Fibroblast of the conjunctiva (primary cell): ENCODE measurements at regions not wholly inside any gene's neighbourhood (a gene's known extent, or its start where the extent isn't known, plus 50 kb on each side); places are given as distances from the start of the nearest gene placed in this dataset.
"Not testable (repeated sequence)": the region's sequence is repeated elsewhere in the genome, so short reads cannot be mapped to it uniquely, and the experiment has no call there.

ENCODE experiments used
- DNase-seq: peaks from one replicate; pipeline ENCODE4 v3.0.0-alpha.2; 2010; ENCODE audit warnings: low read depth

GRCh38 chrX:1059576-1060561 lies 152.6 kb downstream of the CRLF2 start:
- no peak for DNase-seq

GRCh38 chrX:1053600-1053999 lies 158.8 kb downstream of the CRLF2 start:
- DNase-seq = not testable (repeated sequence)

- DNase-seq = no peak
Observed at GRCh38 chrX:1053072-1053471, 159.4 kb downstream of the CRLF2 start.

DNA sequence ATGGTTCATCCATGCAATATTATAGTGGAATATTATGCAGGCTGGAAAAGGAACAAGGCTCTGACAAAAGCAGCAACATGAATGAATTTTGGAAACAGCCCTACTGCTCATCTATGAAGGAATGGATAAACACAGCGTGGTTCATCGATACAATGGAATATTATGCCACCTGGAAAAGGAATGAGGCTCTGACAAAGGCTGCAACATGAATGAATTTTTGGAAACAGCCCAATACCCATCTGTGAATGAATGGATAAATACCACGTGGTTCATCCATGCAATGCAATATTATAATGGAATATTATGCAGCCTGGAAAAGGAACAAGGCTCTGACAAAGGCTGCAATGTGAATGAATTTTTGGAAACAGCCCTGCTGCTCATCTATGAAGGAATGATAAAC lies 160.4 kb downstream of the CRLF2 start:
- no peak for DNase-seq

GRCh38 chrX:1051421-1051820 lies 161.0 kb downstream of the CRLF2 start:
- DNase-seq = no peak

DNA sequence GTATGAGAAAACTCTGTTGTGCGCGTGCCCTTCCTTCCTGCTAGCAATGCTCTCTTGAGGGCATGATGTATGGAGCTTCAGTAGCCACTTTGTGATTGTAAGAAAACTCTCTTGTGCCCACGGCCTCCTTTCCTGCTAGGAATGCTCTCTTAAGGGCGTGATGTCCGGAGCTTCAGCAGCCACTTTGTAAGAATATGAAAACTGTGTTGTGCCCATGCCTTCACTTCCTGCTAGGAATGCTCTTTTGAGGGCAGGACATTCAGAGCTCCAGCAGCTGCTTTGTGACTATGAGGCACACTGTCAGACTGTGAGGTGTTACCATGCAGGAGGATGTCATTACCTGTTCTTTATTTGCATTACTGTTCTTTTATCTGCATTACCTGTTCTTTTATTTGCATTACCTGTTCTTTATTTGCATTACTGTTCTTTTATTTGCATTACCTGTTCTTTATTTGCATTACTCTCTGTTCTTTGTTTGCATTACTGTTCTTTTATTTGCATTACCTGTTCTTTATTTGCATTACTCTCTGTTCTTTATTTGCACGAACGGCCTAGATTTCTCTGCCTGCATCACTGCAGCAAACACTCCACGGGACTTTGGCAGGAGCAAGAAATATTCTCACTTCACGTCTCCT lies 166.7 kb downstream of the CRLF2 start:
- DNase-seq = no peak

GRCh38 chrX:1041091-1041490 lies 171.4 kb downstream of the CRLF2 start:
- DNase-seq = no peak

DNA sequence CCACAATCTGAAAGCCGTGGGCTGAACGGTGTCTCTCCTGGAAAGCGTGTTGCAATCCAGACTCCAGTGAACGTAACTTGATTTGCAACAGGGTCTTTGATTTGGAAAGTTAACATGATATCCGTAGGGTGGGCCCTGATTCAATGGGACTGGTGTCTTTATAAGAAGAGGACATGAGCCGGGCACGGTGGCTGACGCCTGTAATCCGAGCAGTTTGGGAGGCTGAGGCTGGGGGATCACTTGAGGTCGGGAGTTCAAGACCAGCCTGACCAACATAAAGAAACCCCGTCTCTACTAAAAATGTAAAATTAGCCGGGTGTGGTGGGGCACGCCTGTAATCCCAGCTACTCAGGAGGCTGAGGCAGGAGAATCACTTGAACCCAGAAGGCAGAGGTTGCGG lies 176.5 kb downstream of the CRLF2 start:
- not testable (repeated sequence) for DNase-seq

DNA sequence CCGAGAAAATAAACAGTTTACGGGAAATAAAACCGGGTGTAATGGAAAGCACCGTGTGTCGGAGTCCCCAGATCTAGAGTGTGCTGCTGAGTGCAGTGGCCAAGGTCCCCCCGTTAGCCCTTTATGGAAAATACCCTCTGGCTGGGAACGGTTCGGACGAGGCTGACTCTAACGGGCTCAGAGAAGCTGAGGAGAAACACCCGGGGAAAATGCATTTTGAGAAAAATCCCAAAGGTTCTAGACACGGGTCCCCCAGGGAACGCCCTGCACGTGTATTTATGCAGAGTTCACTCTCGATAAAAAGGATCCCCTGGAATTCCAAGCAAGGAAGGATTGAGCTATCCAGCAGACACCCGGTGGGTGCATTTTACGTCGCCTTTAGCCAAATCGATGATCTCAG lies 177.2 kb downstream of the CRLF2 start:
- DNase-seq = no peak

DNA sequence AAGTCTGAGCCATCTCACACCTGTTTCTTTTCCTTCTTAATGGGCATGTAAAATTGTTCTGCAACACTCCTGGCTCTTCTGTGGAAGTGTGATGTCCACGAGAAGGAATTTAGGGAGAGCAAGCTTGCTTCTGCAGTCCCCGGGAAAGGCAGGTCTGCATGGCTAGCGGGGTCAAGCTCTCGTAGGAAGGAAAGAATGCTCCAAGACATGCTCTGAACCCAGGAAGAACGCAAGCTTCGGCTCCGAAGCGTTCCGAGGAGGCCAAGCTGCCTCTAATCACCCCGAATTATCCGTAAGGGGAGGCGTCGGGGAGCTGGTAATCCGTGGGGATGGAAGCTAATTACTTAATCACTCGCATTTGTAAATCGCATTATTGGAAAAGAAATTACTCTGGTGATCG lies 177.7 kb downstream of the CRLF2 start:
- DNase-seq = no peak

GRCh38 chrX:1031521-1032430 lies 180.7 kb downstream of the CRLF2 start:
- DNase-seq = no peak

DNA sequence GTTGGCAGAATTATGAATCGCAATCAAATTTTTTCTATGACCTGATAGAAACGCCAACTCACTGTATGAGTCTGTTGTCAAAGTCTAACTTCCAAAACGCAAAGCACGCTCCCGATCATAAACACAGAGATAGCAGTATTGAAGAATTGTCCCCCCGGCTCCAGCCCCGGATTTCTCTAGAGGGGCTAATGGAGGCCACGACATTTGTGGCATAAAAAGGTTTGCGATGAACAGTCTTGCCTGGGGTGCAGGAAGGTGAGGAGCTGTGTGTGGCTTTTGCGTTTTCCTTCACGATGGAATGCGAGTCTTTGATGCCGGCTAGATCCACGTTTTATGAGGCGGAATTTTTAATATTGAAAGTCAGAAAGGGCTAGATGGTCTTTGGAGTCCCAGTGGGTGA lies 183.0 kb downstream of the CRLF2 start:
- no peak for DNase-seq

DNA sequence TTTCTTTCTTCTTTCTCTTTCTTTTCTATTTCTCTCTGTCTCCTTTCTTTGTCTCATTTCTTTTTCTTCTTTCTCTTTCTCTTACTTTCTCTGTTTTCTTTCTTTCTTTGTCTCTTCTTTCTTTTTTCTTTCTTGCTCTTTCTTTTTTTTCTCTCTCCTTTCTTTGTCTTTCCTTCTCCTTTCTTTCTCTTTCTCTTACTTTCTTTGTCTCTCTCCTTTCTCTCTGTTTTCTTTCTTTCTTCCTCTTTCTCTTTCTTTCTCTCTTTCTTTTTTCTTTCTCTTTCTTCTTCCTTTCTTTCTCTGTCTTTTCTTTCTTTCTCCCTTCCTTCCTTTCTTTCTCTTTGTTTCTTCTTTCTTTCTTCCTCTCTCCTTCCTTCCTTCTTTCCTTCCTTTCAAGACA lies 184.8 kb downstream of the CRLF2 start:
- no peak for DNase-seq

GRCh38 chrX:1027133-1027532 lies 185.3 kb downstream of the CRLF2 start:
- DNase-seq = no peak

GRCh38 chrX:1026263-1027015 lies 186.0 kb downstream of the CRLF2 start:
- DNase-seq = no peak

DNA sequence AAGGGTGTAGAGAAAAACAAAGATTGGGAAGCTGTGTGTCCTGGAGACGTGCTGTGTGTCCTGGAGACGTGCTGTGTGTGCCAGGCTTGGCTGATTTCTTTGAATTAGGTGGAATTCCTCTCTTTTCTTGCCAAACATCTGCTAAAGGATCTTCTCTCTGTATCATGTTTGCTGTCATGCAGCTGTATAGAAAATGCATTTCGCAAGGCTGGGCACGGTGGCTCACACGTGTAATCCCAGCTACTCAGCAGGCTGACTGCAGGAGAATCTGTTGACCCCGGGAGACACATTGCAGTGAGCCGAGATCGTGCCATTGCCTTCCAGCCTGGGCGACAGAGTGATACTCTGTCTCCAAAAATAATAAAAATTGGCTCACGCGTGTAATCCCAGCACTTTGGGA lies 187.0 kb downstream of the CRLF2 start:
- no peak for DNase-seq

DNA sequence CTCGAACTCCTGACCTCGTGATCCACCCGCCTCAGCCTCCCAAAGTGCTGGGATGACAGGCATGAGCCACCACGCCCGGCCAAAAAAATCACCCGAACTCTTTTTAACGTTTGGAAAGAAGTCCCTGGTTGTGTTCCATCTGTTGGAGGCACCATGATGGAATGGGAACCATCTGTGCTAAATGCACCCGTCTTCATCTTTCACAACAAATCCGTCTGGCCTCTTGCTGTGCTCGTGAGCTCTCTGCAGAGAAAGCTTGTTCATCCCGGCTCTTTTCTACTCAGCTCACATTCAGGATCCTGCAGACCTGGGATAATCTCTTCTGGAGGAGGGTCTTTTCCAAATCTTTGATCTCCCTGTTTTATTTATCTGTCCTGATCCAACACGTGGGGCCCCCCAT lies 188.8 kb downstream of the CRLF2 start:
- no peak for DNase-seq

DNA sequence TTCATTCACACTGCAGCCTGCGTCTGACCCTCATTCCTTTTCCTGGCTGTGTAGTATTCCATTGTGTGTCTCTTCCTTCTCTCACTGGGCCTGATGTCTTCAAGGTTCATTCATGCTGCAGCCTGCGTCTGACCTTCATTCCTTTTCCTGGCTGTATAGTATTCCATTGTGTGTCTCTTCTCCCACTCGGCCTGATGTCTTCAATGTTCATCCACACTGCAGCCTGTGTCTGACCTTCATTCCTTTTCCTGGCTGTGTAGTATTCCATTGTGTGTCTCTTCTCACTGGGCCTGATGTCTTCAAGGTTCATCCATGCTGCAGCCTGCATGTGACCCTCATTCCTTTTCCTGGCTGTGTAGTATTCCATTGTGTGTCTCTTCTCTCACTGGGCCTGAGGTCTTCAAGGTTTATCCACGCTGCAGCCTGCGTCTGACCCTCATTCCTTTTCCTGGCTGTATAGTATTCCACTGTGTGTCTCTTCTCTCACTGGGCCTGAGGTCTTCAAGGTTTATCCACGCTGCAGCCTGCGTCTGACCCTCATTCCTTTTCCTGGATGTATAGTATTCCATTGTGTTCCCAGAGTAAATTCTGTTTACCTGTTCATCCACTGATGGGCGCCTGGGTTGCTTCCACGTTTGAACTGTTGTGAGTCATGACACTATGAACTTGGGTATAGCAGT lies 191.0 kb downstream of the CRLF2 start:
- DNase-seq = not testable (repeated sequence)

- DNase-seq = no peak
Observed at GRCh38 chrX:1020634-1021166, 191.7 kb downstream of the CRLF2 start.

GRCh38 chrX:1016926-1017325 lies 195.5 kb downstream of the CRLF2 start:
- not testable (repeated sequence) for DNase-seq

GRCh38 chrX:1016281-1016680 lies 196.2 kb downstream of the CRLF2 start:
- not testable (repeated sequence) for DNase-seq
